B cell (primary cell): ENCODE measurements at regions not wholly inside any gene's neighbourhood (a gene's known extent, or its start where the extent isn't known, plus 50 kb on each side); places are given as distances from the start of the nearest gene placed in this dataset.

Experiments
- ATAC-seq: fragments of 200-7000 bp; cut with Tn5 transposase; one replicate; pipeline ENCODE4 v1.10.0; 2021; ENCODE audit warnings: low read depth, mild to moderate bottlenecking, moderate number of reproducible peaks, moderate library complexity
- CTCF ChIA-PET: fragments of 350-600 bp; sonication (Branson Sonifier 250); formaldehyde crosslinking; loops from one replicate; lab custom pipeline; 2021; ENCODE audit warnings: antibody characterized with exemption, inconsistent platforms; lab: Charles Lee
- POLR2A ChIA-PET: fragments of 350-600 bp; sonication (Branson Sonifier 250); formaldehyde crosslinking; loops from one replicate; lab custom pipeline; 2021; ENCODE audit warnings: antibody characterized with exemption; lab: Charles Lee
- DNase-seq: peaks from one replicate; pipeline ENCODE4 v3.0.0; 2013
- H2AFZ ChIP-seq: 2 replicates; pipeline ENCODE4 v1.6.1; 2012; ENCODE audit warnings: mild to moderate bottlenecking, low read depth, low read length; ENCODE audit not compliant: insufficient read depth, poor library complexity, severe bottlenecking
- H3K27ac ChIP-seq, 2 donors: 1 replicate in 1 of 2; 2 replicates in 1 of 2; pipeline ENCODE4 v1.5.1; 2012 to 2013; ENCODE audit warnings: low read length in 2 of 2, mild to moderate bottlenecking in 2 of 2, moderate library complexity in 1 of 2
- H3K27me3 ChIP-seq, 4 experiments: fragments of 200-600 bp in 1 of 4; sonication (generic) in 1 of 4; replicated peaks in 1 of 4; 1 replicate in 2 of 4; 2 replicates in 2 of 4; pipeline versions ENCODE4 v1.6.1 to v1.7.0; 2013 to 2016; ENCODE audit warnings: low read length in 3 of 4, mild to moderate bottlenecking in 2 of 4, mixed read lengths in 1 of 4, moderate library complexity in 1 of 4; ENCODE audit not compliant: insufficient read depth in 4 of 4, control insufficient read depth in 3 of 4; ENCODE audit errors: control extremely low read depth in 1 of 4
- H3K36me3 ChIP-seq, 2 experiments: replicated peaks in 1 of 2; 1 replicate in 1 of 2; 2 replicates in 1 of 2; pipeline versions ENCODE4 v1.6.1 to v1.7.1; 2013; ENCODE audit warnings: low read length in 1 of 2; ENCODE audit not compliant: insufficient read depth in 2 of 2, control insufficient read depth in 1 of 2; ENCODE audit errors: control extremely low read depth in 1 of 2, extremely low read depth in 1 of 2
- H3K4me1 ChIP-seq, 2 donors: fragments of 200-600 bp in 1 of 2; sonication (generic) in 1 of 2; 1 replicate in 1 of 2; 2 replicates in 1 of 2; pipeline versions ENCODE4 v1.5.1 to v1.6.1; 2013 to 2017; ENCODE audit warnings: low read length in 2 of 2; ENCODE audit not compliant: control insufficient read depth in 2 of 2, insufficient read depth in 2 of 2
- H3K4me2 ChIP-seq: replicated peaks from 2 replicates; pipeline ENCODE3; 2012; ENCODE audit warnings: mild to moderate bottlenecking, low read depth, low read length; ENCODE audit not compliant: poor library complexity, severe bottlenecking
- H3K4me3 ChIP-seq, 5 experiments: fragments of 200-600 bp in 1 of 5; sonication (generic) in 1 of 5; 1 replicate in 3 of 5; 2 replicates in 2 of 5; pipeline versions ENCODE4 v1.5.1 to v1.7.0; 2011 to 2016; ENCODE audit warnings: low read length in 4 of 5, mild to moderate bottlenecking in 4 of 5, low read depth in 2 of 5, control low read depth in 1 of 5, moderate library complexity in 1 of 5; ENCODE audit not compliant: insufficient read depth in 1 of 5; ENCODE audit errors: control extremely low read depth in 1 of 5, extremely low read depth in 1 of 5
- H3K79me2 ChIP-seq: fragments of 200-600 bp; sonication (generic); one replicate; pipeline ENCODE4 v1.6.0; 2016; ENCODE audit warnings: low read length; ENCODE audit not compliant: control insufficient read depth, insufficient read depth
- H3K9ac ChIP-seq: fragments of 200-600 bp; sonication (generic); 2 replicates; pipeline ENCODE4 v1.6.1; 2017; ENCODE audit warnings: mild to moderate bottlenecking, low read length, moderate library complexity
- H3K9me3 ChIP-seq, 3 donors: one replicate each; pipeline versions ENCODE4 v1.6.1 to v1.7.1; 2013; ENCODE audit warnings: low read length in 2 of 3; ENCODE audit not compliant: control insufficient read depth in 2 of 3, insufficient read depth in 1 of 3; ENCODE audit errors: control extremely low read depth in 1 of 3
- H4K20me1 ChIP-seq: 2 replicates; pipeline ENCODE4 v1.6.0; 2012; ENCODE audit warnings: mild to moderate bottlenecking, low read length; ENCODE audit not compliant: insufficient read depth, control insufficient read depth, poor library complexity, severe bottlenecking
- H3K27ac Mint-ChIP-seq: one replicate; pipeline ENCODE4 v1.8.0; 2021; ENCODE audit warnings: mixed read lengths
- H3K27me3 Mint-ChIP-seq: one replicate; pipeline ENCODE4 v1.8.0; 2021; ENCODE audit warnings: mixed read lengths
- H3K4me1 Mint-ChIP-seq: one replicate; pipeline ENCODE4 v1.8.0; 2021; ENCODE audit warnings: mixed read lengths
- H3K4me3 Mint-ChIP-seq: one replicate; pipeline ENCODE4 v1.8.0; 2021; ENCODE audit warnings: mixed read lengths
- H3K9me3 Mint-ChIP-seq: one replicate; pipeline ENCODE4 v1.8.0; 2022; ENCODE audit warnings: mixed read lengths; ENCODE audit not compliant: insufficient read depth
- CTCF ChIP-seq: fragments of 200-600 bp; IDR thresholded peaks from one replicate; pipeline ENCODE4 v1.8.0; 2022; ENCODE audit warnings: antibody characterized with exemption, mild to moderate bottlenecking
- EZH2 ChIP-seq: IDR thresholded peaks from 2 replicates; pipeline ENCODE4 v1.6.1; 2012; ENCODE audit warnings: borderline replicate concordance, low read depth, mild to moderate bottlenecking, moderate library complexity, low read length; ENCODE audit not compliant: insufficient read depth, poor library complexity, severe bottlenecking
- WGBS: methylation state at CpG from one replicate; pipeline ENCODE4 v1.1.5; 2013; ENCODE audit warnings: missing lambda C conversion rate; ENCODE audit not compliant: insufficient coverage; 5-methylcytosine and 5-hydroxymethylcytosine counted together
- intact Hi-C: fragments of 100-400 bp; cut with micrococcal nuclease; formaldehyde crosslinking; loops from one replicate; pipeline ENCODE4 v1.10.0; 2022

GRCh38 chr1:82823876-82824275 lies 1023.1 kb downstream of the ADGRL2 start:
- POLR2A ChIA-PET: no interaction called here
- no peak overlapping the region for H3K27ac Mint-ChIP-seq
- intact Hi-C loops: no loop called here
- H3K9ac ChIP-seq: no peak overlapping the region
- peaks cover 4% of the 10 kb centered on the region for H3K4me1 Mint-ChIP-seq
- H3K27me3 ChIP-seq: no peaks in the 10 kb centered on the region
- CTCF ChIA-PET: no interaction called here
- no peak overlapping the region for H3K4me3 Mint-ChIP-seq
- no peaks in the 10 kb centered on the region for H3K9me3 ChIP-seq
- H4K20me1 ChIP-seq: no peaks in the 10 kb centered on the region
- no peak overlapping the region for H3K27ac ChIP-seq
- no peak for TF ChIP-seq EZH2
- TF ChIP-seq CTCF: no peak
- peaks cover 0 to 6% of the 10 kb centered on the region in 2 donors for H3K4me1 ChIP-seq
- no peak for DNase-seq
- no peaks in the 10 kb centered on the region for H3K79me2 ChIP-seq
- no peak for ATAC-seq
- H3K9me3 Mint-ChIP-seq: no peaks in the 10 kb centered on the region
- no CpG with 5 or more reads among the region's 3 CpGs for WGBS
- H3K27me3 Mint-ChIP-seq: no peaks in the 10 kb centered on the region
- H3K4me2 ChIP-seq: no peak overlapping the region
- no peaks in the 10 kb centered on the region for H3K36me3 ChIP-seq
- H2AFZ ChIP-seq: no peak overlapping the region
- no peak overlapping the region for H3K4me3 ChIP-seq

- Histone ChIP-seq H3K4me3 (no peak overlapping the region), H3K4me1 (peaks cover 0 to 7% of the 10 kb centered on the region in 2 donors), H3K9me3 (no peaks in the 10 kb centered on the region), H3K79me2 (no peaks in the 10 kb centered on the region), H3K27me3 (no peaks in the 10 kb centered on the region), H2AFZ (no peak overlapping the region), H3K27ac (no peak overlapping the region), H3K36me3 (no peaks in the 10 kb centered on the region), H4K20me1 (no peaks in the 10 kb centered on the region), H3K4me2 (no peak overlapping the region), H3K9ac (no peak overlapping the region)
- ATAC-seq: no peak
- TF ChIP-seq EZH2 (no peak), CTCF (no peak)
- Mint-ChIP-seq H3K27me3 (no peaks in the 10 kb centered on the region), H3K4me1 (peaks cover 8% of the 10 kb centered on the region), H3K4me3 (no peak overlapping the region), H3K9me3 (no peaks in the 10 kb centered on the region), H3K27ac (no peak overlapping the region)
- intact Hi-C loops: no loop called here
- no peak for DNase-seq
- ChIA-PET POLR2A (no interaction called here), CTCF (no interaction called here)
- WGBS: no CpG with 5 or more reads among the region's 3 CpGs
These were observed 1020.1 kb downstream of the ADGRL2 start for GRCh38 chr1:82820816-82821215.
